GM21619 (cell line): ENCODE measurements at regions not wholly inside any gene's neighbourhood (a gene's known extent, or its start where the extent isn't known, plus 50 kb on each side); places are given as distances from the start of the nearest gene placed in this dataset.
"Not testable (repeated sequence)": the region's sequence is repeated elsewhere in the genome, so short reads cannot be mapped to it uniquely, and the experiment has no call there.

ENCODE experiments used
- ATAC-seq: cut with Tn5 transposase; IDR thresholded peaks from one replicate; pipeline ENCODE4 v1.9.1; 2021; ENCODE audit not compliant: unreplicated experiment

- ATAC-seq, result no peak
These were observed 136.8 kb upstream of the PRKD1 start for GRCh38 chr14:30064454-30064853.

- no peak for ATAC-seq
These were observed 141.9 kb upstream of the PRKD1 start for GRCh38 chr14:30069536-30069935.

GRCh38 chr14:30072454-30072853 is 144.8 kb upstream of the PRKD1 start:
- not testable (repeated sequence) for ATAC-seq

- ATAC-seq, result no peak
These were observed 150.3 kb upstream of the PRKD1 start for GRCh38 chr14:30077946-30078345.

GRCh38 chr14:30078811-30079402 is 151.3 kb upstream of the PRKD1 start:
- ATAC-seq, result no peak

- ATAC-seq, result no peak
These were observed 154.8 kb upstream of the PRKD1 start for GRCh38 chr14:30082486-30082885.

GRCh38 chr14:30084811-30085210 is 157.2 kb upstream of the PRKD1 start:
- no peak for ATAC-seq

GRCh38 chr14:30085943-30086342 is 158.3 kb upstream of the PRKD1 start:
- no peak for ATAC-seq

- ATAC-seq, result no peak
These were observed 161.0 kb upstream of the PRKD1 start for GRCh38 chr14:30088620-30089019.

- no peak for ATAC-seq
These were observed 181.5 kb upstream of the PRKD1 start for GRCh38 chr14:30108975-30109700.

- no peak for ATAC-seq
These were observed 186.4 kb upstream of the PRKD1 start for GRCh38 chr14:30114051-30114450.

- ATAC-seq, result no peak
These were observed 188.1 kb upstream of the PRKD1 start for GRCh38 chr14:30115756-30116155.

- no peak for ATAC-seq
These were observed 191.5 kb upstream of the PRKD1 start for GRCh38 chr14:30118992-30119640.

GRCh38 chr14:30125322-30125979 is 197.8 kb upstream of the PRKD1 start:
- no peak for ATAC-seq

- no peak for ATAC-seq
These were observed 202.2 kb upstream of the PRKD1 start for GRCh38 chr14:30129807-30130206.

- ATAC-seq, result no peak
These were observed 204.0 kb upstream of the PRKD1 start for GRCh38 chr14:30131581-30132097.

- no peak for ATAC-seq
These were observed 204.5 kb upstream of the PRKD1 start for GRCh38 chr14:30132196-30132595.

- ATAC-seq, result no peak
These were observed 207.3 kb upstream of the PRKD1 start for GRCh38 chr14:30134936-30135335.

- ATAC-seq, result no peak
These were observed 210.9 kb upstream of the PRKD1 start for GRCh38 chr14:30138567-30138966.

GRCh38 chr14:30142216-30142615 is 214.6 kb upstream of the PRKD1 start:
- ATAC-seq, result no peak

- no peak for ATAC-seq
These were observed 216.0 kb upstream of the PRKD1 start for GRCh38 chr14:30143627-30144026.

- no peak for ATAC-seq
These were observed 226.1 kb upstream of the PRKD1 start for GRCh38 chr14:30153717-30154116.
